ENCODE measurements at regions not wholly inside any gene's neighbourhood (a gene's known extent, or its start where the extent isn't known, plus 50 kb on each side); places are given as distances from the start of the nearest gene placed in this dataset.

GRCh38 chr10:23534326-23534725, 95.5 kb downstream of the OTUD1 start:
- no peak for TF ChIP-seq EZH2 (IDR thresholded peaks at IDR 0.05; ENCODE audit: borderline replicate concordance, low read length)
- TF ChIP-seq CTCF (conservative IDR thresholded peaks at IDR 0.05 in 1 of 2, IDR thresholded peaks at IDR 0.05 in 1 of 2; ENCODE audit: extremely low read depth in 1 of 2, insufficient read depth in 1 of 2, low read depth in 1 of 2, low read length in 2 of 2), result no peak

Measured in mammary epithelial cell (primary cell).